DND-41 (cell line): ENCODE measurements at regions not wholly inside any gene's neighbourhood (a gene's known extent, or its start where the extent isn't known, plus 50 kb on each side); places are given as distances from the start of the nearest gene placed in this dataset.

Source experiments
- ATAC-seq: fragments of 200-7000 bp; cut with Tn5 transposase; 3 replicates; pipeline ENCODE4 v1.9.1; 2021; ENCODE audit warnings: low read depth; ENCODE audit not compliant: insufficient read depth
- DNase-seq: peaks from one replicate; pipeline ENCODE4 v3.0.0-alpha.2; 2020
- H2AFZ ChIP-seq: 2 replicates; pipeline ENCODE4 v1.6.0; 2012; ENCODE audit warnings: low read depth, low read length
- H3K27ac ChIP-seq: 2 replicates; pipeline ENCODE4 v1.5.1; 2012; ENCODE audit warnings: low read length, inconsistent platforms
- H3K27me3 ChIP-seq: fragments of 200-600 bp; sonication (generic); 2 replicates; pipeline ENCODE4 v1.6.0; 2012; ENCODE audit warnings: low read length, mild to moderate bottlenecking, inconsistent platforms; ENCODE audit not compliant: insufficient read depth, poor library complexity
- H3K36me3 ChIP-seq: 2 replicates; pipeline ENCODE4 v1.5.1; 2012; ENCODE audit warnings: low read length, inconsistent platforms; ENCODE audit not compliant: insufficient read depth
- H3K4me1 ChIP-seq: 2 replicates; pipeline ENCODE4 v1.5.1; 2012; ENCODE audit warnings: mild to moderate bottlenecking, low read length; ENCODE audit not compliant: insufficient read depth
- H3K4me2 ChIP-seq: 2 replicates; pipeline ENCODE4 v1.6.0; 2012; ENCODE audit warnings: mild to moderate bottlenecking, moderate library complexity, low read length, inconsistent platforms; ENCODE audit not compliant: insufficient read depth
- H3K4me3 ChIP-seq, 2 experiments: fragments of 200-600 bp in 1 of 2; shearing (Covaris generic) in 1 of 2; 2 replicates each; pipeline ENCODE4 v1.5.1; 2012 to 2016; ENCODE audit warnings: inconsistent platforms in 2 of 2, low read length in 2 of 2, mild to moderate bottlenecking in 2 of 2, low read depth in 1 of 2, moderate library complexity in 1 of 2
- H3K79me2 ChIP-seq: 2 replicates; pipeline ENCODE4 v1.6.0; 2012; ENCODE audit warnings: low read length, inconsistent platforms; ENCODE audit not compliant: insufficient read depth
- H3K9ac ChIP-seq: 2 replicates; pipeline ENCODE4 v1.6.0; 2012; ENCODE audit warnings: low read depth, mild to moderate bottlenecking, inconsistent platforms, low read length, moderate library complexity
- H3K9me3 ChIP-seq: 2 replicates; pipeline ENCODE4 v1.5.1; 2012; ENCODE audit warnings: low read length, moderate library complexity, mild to moderate bottlenecking, inconsistent platforms; ENCODE audit not compliant: insufficient read depth, severe bottlenecking
- H4K20me1 ChIP-seq: 2 replicates; pipeline ENCODE4 v1.6.0; 2012; ENCODE audit warnings: low read length; ENCODE audit not compliant: insufficient read depth
- CTCF ChIP-seq: IDR thresholded peaks from 2 replicates; pipeline ENCODE4 v1.5.1; 2012; ENCODE audit warnings: borderline replicate concordance, low read length, moderate library complexity, mild to moderate bottlenecking; ENCODE audit not compliant: poor library complexity, severe bottlenecking; ENCODE audit errors: extremely low read depth
- EZH2 ChIP-seq: IDR thresholded peaks from 3 replicates; pipeline ENCODE4 v1.6.1; 2012; ENCODE audit warnings: borderline replicate concordance, low read depth, mild to moderate bottlenecking, moderate library complexity, low read length, inconsistent platforms; ENCODE audit not compliant: severe bottlenecking

- ATAC-seq (no peak), DNase-seq (no peak)
- Histone ChIP-seq H2AFZ (no peak overlapping the region), H3K9ac (no peak overlapping the region), H4K20me1 (no peaks in the 10 kb centered on the region; the same call in 1 of the 2 replicates), H3K4me1 (no peaks in the 10 kb centered on the region), H3K4me3 (no peak overlapping the region), H3K9me3 (no peaks in the 10 kb centered on the region), H3K27ac (no peak overlapping the region), H3K27me3 (peaks cover 13% of the 10 kb centered on the region), H3K36me3 (no peaks in the 10 kb centered on the region), H3K4me2 (no peak overlapping the region), H3K79me2 (no peaks in the 10 kb centered on the region)
- TF ChIP-seq CTCF (no peak), EZH2 (no peak)
These were observed 65.4 kb upstream of the CALM2 start for GRCh38 chr2:47241715-47242114.

- no peak overlapping the region for H2AFZ ChIP-seq
- H3K4me1 ChIP-seq: no peaks in the 10 kb centered on the region
- H3K9me3 ChIP-seq: no peaks in the 10 kb centered on the region
- no peak overlapping the region for H3K4me2 ChIP-seq
- DNase-seq: no peak
- H3K27me3 ChIP-seq: peaks cover 23% of the 10 kb centered on the region
- H4K20me1 ChIP-seq: no peaks in the 10 kb centered on the region; the same call in 1 of the 2 replicates
- ATAC-seq: no peak
- TF ChIP-seq CTCF: no peak
- TF ChIP-seq EZH2: no peak
- H3K79me2 ChIP-seq: no peaks in the 10 kb centered on the region
- no peaks in the 10 kb centered on the region for H3K36me3 ChIP-seq
- no peak overlapping the region for H3K9ac ChIP-seq
- no peak overlapping the region for H3K27ac ChIP-seq
- no peak overlapping the region for H3K4me3 ChIP-seq
These were observed 63.0 kb upstream of the CALM2 start for GRCh38 chr2:47239119-47239969.

GRCh38 chr2:47238638-47239037 is 62.3 kb upstream of the CALM2 start:
- H3K4me3 ChIP-seq: no peak overlapping the region
- H3K4me1 ChIP-seq: no peaks in the 10 kb centered on the region
- TF ChIP-seq CTCF: no peak
- no peak for TF ChIP-seq EZH2
- H3K36me3 ChIP-seq: no peaks in the 10 kb centered on the region
- H3K9ac ChIP-seq: no peak overlapping the region
- no peak overlapping the region for H2AFZ ChIP-seq
- no peaks in the 10 kb centered on the region for H3K9me3 ChIP-seq
- H3K4me2 ChIP-seq: no peak overlapping the region
- peaks cover 26% of the 10 kb centered on the region for H3K27me3 ChIP-seq
- no peak for ATAC-seq
- no peaks in the 10 kb centered on the region; the same call in 1 of the 2 replicates for H4K20me1 ChIP-seq
- H3K79me2 ChIP-seq: no peaks in the 10 kb centered on the region
- H3K27ac ChIP-seq: no peak overlapping the region
- DNase-seq: no peak
